Cardiac muscle cell (in vitro differentiated cells and primary cell): ENCODE measurements at regions not wholly inside any gene's neighbourhood (a gene's known extent, or its start where the extent isn't known, plus 50 kb on each side); places are given as distances from the start of the nearest gene placed in this dataset.

Source experiments
- DNase-seq, 2 donors: peaks; one replicate each; pipeline versions ENCODE4 v3.0.0 to v3.0.0-alpha.2; 2010 to 2017; ENCODE audit warnings: low read depth in 1 of 2, low spot score in 1 of 2
- H3K27ac ChIP-seq: fragments of 200-600 bp; sonication (generic); 2 replicates; pipeline ENCODE4 v1.5.1; 2016
- H3K27me3 ChIP-seq: fragments of 200-600 bp; sonication (generic); 2 replicates; pipeline ENCODE4 v1.6.0; 2016; ENCODE audit warnings: control low read depth
- H3K36me3 ChIP-seq: fragments of 200-600 bp; sonication (generic); 2 replicates; pipeline ENCODE4 v1.5.1; 2016; ENCODE audit warnings: control low read depth
- H3K4me1 ChIP-seq: fragments of 200-600 bp; sonication (generic); 2 replicates; pipeline ENCODE4 v1.8.1; 2017; ENCODE audit warnings: low read depth, mild to moderate bottlenecking, mixed run types
- H3K4me3 ChIP-seq: fragments of 200-600 bp; sonication (generic); 2 replicates; pipeline ENCODE4 v1.5.1; 2016; ENCODE audit warnings: mild to moderate bottlenecking
- H3K9me3 ChIP-seq: fragments of 200-600 bp; sonication (generic); 2 replicates; pipeline ENCODE4 v1.5.1; 2017; ENCODE audit warnings: low read depth, mild to moderate bottlenecking, control low read depth
- CTCF ChIP-seq: IDR thresholded peaks from 2 replicates; pipeline ENCODE4 v1.5.1; 2012; ENCODE audit warnings: low read depth, mild to moderate bottlenecking, low read length

- H3K27ac ChIP-seq = no peak overlapping the region
- no peaks in the 10 kb centered on the region for H3K36me3 ChIP-seq
- H3K9me3 ChIP-seq = no peaks in the 10 kb centered on the region
- DNase-seq = peak in 1 of 2 donors; percentile 74
- H3K4me1 ChIP-seq = no peaks in the 10 kb centered on the region
- H3K27me3 ChIP-seq = peaks cover 7% of the 10 kb centered on the region
- TF ChIP-seq CTCF = no peak
- no peak overlapping the region for H3K4me3 ChIP-seq
These were observed 63.5 kb upstream of the STMND1 start for GRCh38 chr6:17038316-17038715.

GRCh38 chr6:17036065-17036393, 65.8 kb upstream of the STMND1 start:
- DNase-seq = no peak
- TF ChIP-seq CTCF = no peak
- no peaks in the 10 kb centered on the region for H3K36me3 ChIP-seq
- no peaks in the 10 kb centered on the region for H3K9me3 ChIP-seq
- no peak overlapping the region for H3K27ac ChIP-seq
- peaks cover 7% of the 10 kb centered on the region for H3K27me3 ChIP-seq
- H3K4me1 ChIP-seq = no peaks in the 10 kb centered on the region
- H3K4me3 ChIP-seq = no peak overlapping the region

GRCh38 chr6:17035257-17036064, 66.4 kb upstream of the STMND1 start:
- Histone ChIP-seq H3K27ac (no peak overlapping the region), H3K36me3 (no peaks in the 10 kb centered on the region), H3K27me3 (peaks cover 7% of the 10 kb centered on the region), H3K4me1 (no peaks in the 10 kb centered on the region), H3K4me3 (no peak overlapping the region), H3K9me3 (no peaks in the 10 kb centered on the region)
- no peak for DNase-seq
- no peak for TF ChIP-seq CTCF

- no peak for DNase-seq
- Histone ChIP-seq H3K4me1 (no peaks in the 10 kb centered on the region), H3K4me3 (no peak overlapping the region), H3K27ac (no peak overlapping the region), H3K27me3 (peaks cover 7% of the 10 kb centered on the region), H3K9me3 (no peaks in the 10 kb centered on the region), H3K36me3 (no peaks in the 10 kb centered on the region)
- TF ChIP-seq CTCF = no peak
These were observed 68.1 kb upstream of the STMND1 start for GRCh38 chr6:17033746-17034145.

- Histone ChIP-seq H3K27ac (no peak overlapping the region), H3K9me3 (no peaks in the 10 kb centered on the region), H3K27me3 (peaks cover 7% of the 10 kb centered on the region), H3K4me3 (no peak overlapping the region), H3K36me3 (no peaks in the 10 kb centered on the region), H3K4me1 (no peaks in the 10 kb centered on the region)
- peak in 1 of 2 donors; percentile 96 for DNase-seq
- no peak for TF ChIP-seq CTCF
These were observed 68.7 kb upstream of the STMND1 start for GRCh38 chr6:17032988-17033634.
